CD4-positive, alpha-beta T cell (primary cell): ENCODE measurements at regions not wholly inside any gene's neighbourhood (a gene's known extent, or its start where the extent isn't known, plus 50 kb on each side); places are given as distances from the start of the nearest gene placed in this dataset.

Experiments
- ATAC-seq: fragments of 200-7000 bp; cut with Tn5 transposase; one replicate; pipeline ENCODE4 v1.10.0; 2022; ENCODE audit warnings: mild to moderate bottlenecking; ENCODE audit not compliant: poor library complexity
- CTCF ChIA-PET: fragments of 350-600 bp; sonication (Branson Sonifier 250); formaldehyde crosslinking; loops from one replicate; lab custom pipeline; 2021; ENCODE audit warnings: antibody characterized with exemption, inconsistent platforms; lab: Charles Lee
- POLR2A ChIA-PET: fragments of 350-600 bp; sonication (Branson Sonifier 250); formaldehyde crosslinking; loops from one replicate; lab custom pipeline; 2021; ENCODE audit warnings: antibody characterized with exemption, inconsistent platforms; lab: Charles Lee
- DNase-seq, 14 experiments: peaks; one replicate each; pipeline ENCODE4 v3.0.0-alpha.2; 2013 to 2020; ENCODE audit warnings: mixed read lengths in 2 of 14
- H3K27ac ChIP-seq, 2 donors: one replicate each; pipeline versions ENCODE4 v1.5.1 to v1.7.0; 2013; ENCODE audit warnings: low read length in 2 of 2, low read depth in 1 of 2, mild to moderate bottlenecking in 1 of 2
- H3K27me3 ChIP-seq, 2 experiments: 1 replicate in 1 of 2; 2 replicates in 1 of 2; pipeline versions ENCODE4 v1.6.1 to v1.7.0; 2013; ENCODE audit warnings: low read length in 2 of 2, control low read depth in 1 of 2, mild to moderate bottlenecking in 1 of 2, moderate library complexity in 1 of 2; ENCODE audit not compliant: insufficient read depth in 2 of 2, control insufficient read depth in 1 of 2
- H3K36me3 ChIP-seq: one replicate; pipeline ENCODE4 v1.6.1; 2013; ENCODE audit warnings: low read length, control low read depth; ENCODE audit not compliant: insufficient read depth
- H3K4me1 ChIP-seq: one replicate; pipeline ENCODE4 v1.6.1; 2013; ENCODE audit warnings: low read length, control low read depth; ENCODE audit not compliant: insufficient read depth
- H3K4me3 ChIP-seq: one replicate; pipeline ENCODE4 v1.5.1; 2013; ENCODE audit warnings: mild to moderate bottlenecking, low read length, moderate library complexity
- H3K9me3 ChIP-seq, 2 experiments: 1 replicate in 1 of 2; 2 replicates in 1 of 2; pipeline versions ENCODE4 v1.6.1 to v1.7.0; 2013; ENCODE audit warnings: low read length in 2 of 2, mild to moderate bottlenecking in 2 of 2, control low read depth in 1 of 2, moderate library complexity in 1 of 2; ENCODE audit not compliant: control insufficient read depth in 1 of 2, insufficient read depth in 1 of 2
- H3K27ac Mint-ChIP-seq: one replicate; pipeline ENCODE4 v1.8.0; 2020; ENCODE audit warnings: mixed read lengths
- H3K27me3 Mint-ChIP-seq: one replicate; pipeline ENCODE4 v1.8.0; 2021; ENCODE audit warnings: mixed read lengths
- H3K36me3 Mint-ChIP-seq: one replicate; pipeline ENCODE4 v1.8.0; 2021; ENCODE audit warnings: low read depth, mixed read lengths
- H3K4me1 Mint-ChIP-seq: one replicate; pipeline ENCODE4 v1.8.0; 2021; ENCODE audit warnings: low read depth, mixed read lengths
- H3K4me3 Mint-ChIP-seq: one replicate; pipeline ENCODE4 v1.8.0; 2020; ENCODE audit warnings: mild to moderate bottlenecking, mixed read lengths
- H3K9me3 Mint-ChIP-seq: one replicate; pipeline ENCODE4 v1.8.0; 2020; ENCODE audit warnings: mixed read lengths
- intact Hi-C, 2 experiments: fragments of 100-400 bp; cut with DNase I in 1 of 2; cut with micrococcal nuclease in 1 of 2; formaldehyde crosslinking; loops; one replicate each; pipeline versions ENCODE4 v1.15.1 to v1.9.0; 2023 to 2025; cut with DNase I, micrococcal nuclease
- TF ChIP-seq, protein P1 (sequence below): fragments of 200-600 bp; IDR thresholded peaks from one replicate; pipeline ENCODE4 v1.8.0; 2022; ENCODE audit warnings: antibody characterized with exemption, mild to moderate bottlenecking

DNA sequence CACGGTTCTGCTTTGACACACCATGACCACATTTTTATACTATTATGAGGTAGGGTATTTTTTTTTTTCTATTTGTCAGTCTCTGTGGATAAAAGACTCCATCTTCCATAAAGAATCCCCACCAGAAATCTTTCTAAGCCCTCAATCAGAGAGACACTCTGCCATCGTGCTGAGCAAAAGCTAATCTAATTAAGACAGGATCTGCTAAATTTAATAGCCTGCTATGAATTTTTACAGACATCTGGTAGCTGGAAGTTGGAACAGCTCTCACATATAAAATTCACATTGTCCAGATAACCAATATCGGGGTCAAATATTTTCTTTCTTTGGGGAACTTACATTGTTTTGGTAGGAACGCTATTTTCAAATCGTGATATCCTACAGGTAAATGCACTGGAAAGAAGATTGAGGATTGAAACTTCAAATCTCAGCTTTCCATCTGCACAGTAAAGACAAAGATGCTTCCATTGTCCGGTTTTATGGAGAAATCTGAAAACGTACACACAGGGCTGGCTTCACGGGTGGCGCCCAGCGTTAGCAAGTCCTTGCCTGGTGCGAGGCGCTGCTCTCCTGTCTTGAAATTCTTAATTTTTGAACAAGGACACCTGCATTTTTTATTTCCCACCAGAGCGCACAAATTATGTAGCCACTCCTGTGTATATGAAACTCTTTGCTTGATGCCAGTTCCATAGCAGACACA is 573.8 kb upstream of the NOX3 start:
- intact Hi-C loops: no loop called here
- H3K9me3 ChIP-seq: peaks cover 3 to 12% of the 10 kb centered on the region in 2 experiments
- H3K27me3 ChIP-seq: no peaks in the 10 kb centered on the region
- no peaks in the 10 kb centered on the region for H3K4me1 ChIP-seq
- ChIA-PET CTCF (no interaction called here), POLR2A (interaction anchor here (1.2 kb wide), 1 partner anchor 153 kb away, joined by 4 read pairs; no protein-coding TSS in a partner anchor)
- H3K4me3 ChIP-seq: no peak overlapping the region
- TF ChIP-seq, protein P1, sequence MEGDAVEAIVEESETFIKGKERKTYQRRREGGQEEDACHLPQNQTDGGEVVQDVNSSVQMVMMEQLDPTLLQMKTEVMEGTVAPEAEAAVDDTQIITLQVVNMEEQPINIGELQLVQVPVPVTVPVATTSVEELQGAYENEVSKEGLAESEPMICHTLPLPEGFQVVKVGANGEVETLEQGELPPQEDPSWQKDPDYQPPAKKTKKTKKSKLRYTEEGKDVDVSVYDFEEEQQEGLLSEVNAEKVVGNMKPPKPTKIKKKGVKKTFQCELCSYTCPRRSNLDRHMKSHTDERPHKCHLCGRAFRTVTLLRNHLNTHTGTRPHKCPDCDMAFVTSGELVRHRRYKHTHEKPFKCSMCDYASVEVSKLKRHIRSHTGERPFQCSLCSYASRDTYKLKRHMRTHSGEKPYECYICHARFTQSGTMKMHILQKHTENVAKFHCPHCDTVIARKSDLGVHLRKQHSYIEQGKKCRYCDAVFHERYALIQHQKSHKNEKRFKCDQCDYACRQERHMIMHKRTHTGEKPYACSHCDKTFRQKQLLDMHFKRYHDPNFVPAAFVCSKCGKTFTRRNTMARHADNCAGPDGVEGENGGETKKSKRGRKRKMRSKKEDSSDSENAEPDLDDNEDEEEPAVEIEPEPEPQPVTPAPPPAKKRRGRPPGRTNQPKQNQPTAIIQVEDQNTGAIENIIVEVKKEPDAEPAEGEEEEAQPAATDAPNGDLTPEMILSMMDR: no peak
- peaks cover 16% of the 10 kb centered on the region for H3K4me1 Mint-ChIP-seq
- no peaks in the 10 kb centered on the region for H3K36me3 ChIP-seq
- H3K27ac ChIP-seq: no peak overlapping the region
- H3K36me3 Mint-ChIP-seq: peaks cover 11% of the 10 kb centered on the region
- H3K27me3 Mint-ChIP-seq: no peaks in the 10 kb centered on the region
- ATAC-seq (no peak), DNase-seq (no peak)
- peaks cover 22% of the 10 kb centered on the region for H3K9me3 Mint-ChIP-seq
- H3K4me3 Mint-ChIP-seq: no peak overlapping the region
- H3K27ac Mint-ChIP-seq: peak overlapping the region; percentile 62

DNA sequence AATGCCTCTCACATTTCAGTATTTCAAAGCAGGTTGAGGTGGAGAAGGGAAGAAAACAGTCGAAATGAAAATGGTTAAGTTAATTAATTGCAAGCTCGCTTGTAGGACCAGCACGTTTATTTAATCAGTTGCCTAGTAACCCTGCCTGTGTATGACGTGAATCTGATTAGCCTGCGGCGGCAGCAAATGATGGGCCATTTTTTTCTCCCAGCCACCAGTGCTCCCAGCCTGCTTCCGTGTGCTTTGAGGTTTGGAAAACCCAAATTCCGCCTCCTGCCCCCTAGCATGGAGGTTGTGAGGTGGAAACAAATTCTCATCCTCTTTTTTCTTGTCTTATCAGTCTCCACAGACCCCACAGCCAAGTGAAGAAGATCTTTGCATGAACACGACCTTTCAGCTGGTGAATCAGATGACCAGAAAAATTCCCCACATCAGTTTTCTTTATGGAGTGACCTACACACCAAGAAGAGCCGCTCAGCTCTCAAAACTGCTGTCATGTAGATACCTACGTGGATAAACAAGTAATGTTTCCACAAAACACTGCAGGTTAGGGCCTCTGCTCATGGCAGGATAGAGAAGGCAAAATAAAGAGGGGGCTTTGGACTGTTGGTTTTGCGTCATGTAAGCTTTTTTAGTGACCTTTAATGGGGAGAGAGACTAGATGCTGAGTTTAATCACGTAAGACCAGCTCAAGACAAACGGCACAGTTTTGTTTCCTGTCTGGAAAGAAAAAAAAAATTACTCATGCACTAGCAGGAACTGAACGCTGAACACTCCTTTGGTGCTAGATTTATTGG is 572.9 kb upstream of the NOX3 start:
- Mint-ChIP-seq H3K27me3 (no peaks in the 10 kb centered on the region), H3K27ac (peak overlapping the region; percentile 62), H3K4me1 (peaks cover 16% of the 10 kb centered on the region), H3K4me3 (peak overlapping the region; percentile 23), H3K36me3 (peaks cover 8% of the 10 kb centered on the region), H3K9me3 (peaks cover 23% of the 10 kb centered on the region)
- intact Hi-C loops: no loop called here
- H3K4me1 ChIP-seq: no peaks in the 10 kb centered on the region
- peak in 4 of 14 experiments; percentile 2 to 54 (median 28) for DNase-seq
- ChIA-PET CTCF (no interaction called here), POLR2A (interaction anchor here (1.2 kb wide), 1 partner anchor 153 kb away, joined by 4 read pairs; no protein-coding TSS in a partner anchor)
- H3K9me3 ChIP-seq: peaks cover 3 to 9% of the 10 kb centered on the region in 2 experiments
- peak; percentile 64 for ATAC-seq
- no peaks in the 10 kb centered on the region for H3K36me3 ChIP-seq
- TF ChIP-seq, protein P1: no peak
- H3K4me3 ChIP-seq: no peak overlapping the region
- H3K27me3 ChIP-seq: no peaks in the 10 kb centered on the region
- no peak overlapping the region for H3K27ac ChIP-seq

DNA sequence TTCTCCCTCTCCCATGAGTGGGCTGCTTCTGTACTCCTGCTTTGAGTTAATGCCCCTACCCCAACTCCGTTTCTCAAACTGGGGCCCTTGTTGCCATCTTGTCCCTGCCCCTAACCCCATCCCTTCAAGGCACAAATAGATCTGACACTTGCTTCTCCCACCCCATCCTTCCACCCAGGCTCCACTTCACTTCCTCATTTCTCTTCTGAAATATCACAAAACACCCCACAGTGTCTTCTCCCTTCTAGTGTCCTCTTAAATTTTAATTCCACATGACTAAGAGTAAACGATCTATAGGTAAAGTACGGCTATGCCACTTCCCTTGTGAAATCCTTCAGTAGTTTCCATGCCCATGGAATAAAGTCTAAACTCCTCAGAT is 571.6 kb upstream of the NOX3 start:
- ATAC-seq: no peak
- H3K36me3 Mint-ChIP-seq: peaks cover 17% of the 10 kb centered on the region

More for the DNA sequence above, 571.6 kb upstream of the NOX3 start:
- Mint-ChIP-seq H3K27ac (no peak overlapping the region), H3K27me3 (no peaks in the 10 kb centered on the region), H3K4me1 (peaks cover 16% of the 10 kb centered on the region), H3K4me3 (no peak overlapping the region), H3K9me3 (peaks cover 19% of the 10 kb centered on the region)
- Histone ChIP-seq H3K4me3 (no peak overlapping the region), H3K4me1 (no peaks in the 10 kb centered on the region), H3K36me3 (no peaks in the 10 kb centered on the region), H3K27ac (no peak overlapping the region), H3K27me3 (no peaks in the 10 kb centered on the region), H3K9me3 (peaks cover 3 to 11% of the 10 kb centered on the region in 2 experiments)
- no peak for DNase-seq
- ChIA-PET CTCF (no interaction called here), POLR2A (no interaction called here)
- intact Hi-C loops: no loop called here
- TF ChIP-seq, protein P1: no peak
